Neural progenitor cell (in vitro differentiated cells): ENCODE measurements at regions not wholly inside any gene's neighbourhood (a gene's known extent, or its start where the extent isn't known, plus 50 kb on each side); places are given as distances from the start of the nearest gene placed in this dataset.
"Not testable (repeated sequence)": the region's sequence is repeated elsewhere in the genome, so short reads cannot be mapped to it uniquely, and the experiment has no call there.

Experiments used
- CTCF ChIP-seq: fragments of 200-600 bp; sonication (generic); IDR thresholded peaks from 2 replicates; pipeline ENCODE4 v1.5.1; 2017; ENCODE audit warnings: antibody characterized with exemption, mild to moderate bottlenecking
- EZH2 ChIP-seq: fragments of 200-600 bp; sonication (generic); IDR thresholded peaks from 2 replicates; pipeline ENCODE4 v1.6.1; 2017; ENCODE audit warnings: antibody characterized with exemption, mild to moderate bottlenecking, moderate library complexity

GRCh38 chr16:21367733-21368421 lies 89.8 kb upstream of the CRYM start:
- TF ChIP-seq CTCF, EZH2: not testable (repeated sequence)
